NCI-H2107 (cell line): ENCODE measurements at regions not wholly inside any gene's neighbourhood (a gene's known extent, or its start where the extent isn't known, plus 50 kb on each side); places are given as distances from the start of the nearest gene placed in this dataset.
A peak's percentile ranks its signal among the peaks of the same experiment; 100 is the strongest.
"Not testable (repeated sequence)": the region's sequence is repeated elsewhere in the genome, so short reads cannot be mapped to it uniquely, and the experiment has no call there.

Experiments used
- DNase-seq: peaks from one replicate; lab custom pipeline; 2025; lab: John Stamatoyannopoulos, UW

- DNase-seq: not testable (repeated sequence)
These were observed 152.1 kb upstream of the PRSS12 start for GRCh38 chr4:118504927-118505326.

GRCh38 chr4:118505491-118505890 is 152.7 kb upstream of the PRSS12 start:
- not testable (repeated sequence) for DNase-seq

- DNase-seq: not testable (repeated sequence)
These were observed 160.1 kb upstream of the PRSS12 start for GRCh38 chr4:118512870-118513269.

- DNase-seq: not testable (repeated sequence)
These were observed 161.5 kb upstream of the PRSS12 start for GRCh38 chr4:118514332-118514731.

- DNase-seq: not testable (repeated sequence)
These were observed 163.3 kb upstream of the PRSS12 start for GRCh38 chr4:118516107-118516506.

GRCh38 chr4:118530107-118530506 is 155.1 kb upstream of the METTL14 start:
- DNase-seq: not testable (repeated sequence)

- DNase-seq: not testable (repeated sequence)
These were observed 153.2 kb upstream of the METTL14 start for GRCh38 chr4:118531947-118532346.

- not testable (repeated sequence) for DNase-seq
These were observed 149.4 kb upstream of the METTL14 start for GRCh38 chr4:118535788-118536187.

GRCh38 chr4:118539412-118540077 is 145.6 kb upstream of the METTL14 start:
- not testable (repeated sequence) for DNase-seq

- DNase-seq: not testable (repeated sequence)
These were observed 128.6 kb upstream of the METTL14 start for GRCh38 chr4:118556576-118556975.

GRCh38 chr4:118557298-118557851 is 127.8 kb upstream of the METTL14 start:
- peak; percentile 48 for DNase-seq

- not testable (repeated sequence) for DNase-seq
These were observed 127.0 kb upstream of the METTL14 start for GRCh38 chr4:118558188-118558587.

GRCh38 chr4:118561559-118561958 is 123.6 kb upstream of the METTL14 start:
- not testable (repeated sequence) for DNase-seq

- peak; percentile 46 for DNase-seq
These were observed 119.1 kb upstream of the METTL14 start for GRCh38 chr4:118566003-118566513.

GRCh38 chr4:118572991-118573390 is 112.2 kb upstream of the METTL14 start:
- not testable (repeated sequence) for DNase-seq

- not testable (repeated sequence) for DNase-seq
These were observed 110.8 kb upstream of the METTL14 start for GRCh38 chr4:118574251-118574913.

GRCh38 chr4:118575057-118575456 is 110.1 kb upstream of the METTL14 start:
- DNase-seq: not testable (repeated sequence)

- DNase-seq: not testable (repeated sequence)
These were observed 109.5 kb upstream of the METTL14 start for GRCh38 chr4:118575726-118576125.

GRCh38 chr4:118576709-118577219 is 108.4 kb upstream of the METTL14 start:
- not testable (repeated sequence) for DNase-seq

GRCh38 chr4:118585015-118585414 is 100.2 kb upstream of the METTL14 start:
- DNase-seq: no peak

- DNase-seq: no peak
These were observed 98.8 kb upstream of the METTL14 start for GRCh38 chr4:118586357-118586790.

GRCh38 chr4:118587116-118587831 is 97.9 kb upstream of the METTL14 start:
- DNase-seq: no peak
